NT2/D1 (cell line): ENCODE measurements at regions not wholly inside any gene's neighbourhood (a gene's known extent, or its start where the extent isn't known, plus 50 kb on each side); places are given as distances from the start of the nearest gene placed in this dataset.

Experiments
- YY1 ChIP-seq: IDR thresholded peaks from 2 replicates; pipeline ENCODE4 v1.6.1; 2011; ENCODE audit not compliant: insufficient read length, insufficient read depth
- ZNF274 ChIP-seq: IDR thresholded peaks from 2 replicates; pipeline ENCODE4 v1.6.1; 2011; ENCODE audit warnings: mild to moderate bottlenecking, low read depth, low read length

- TF ChIP-seq ZNF274 (no peak), YY1 (no peak)
Observed at GRCh38 chr2:168346725-168347477, 99.5 kb upstream of the STK39 start.
